Stimulated activated CD8-positive, alpha-beta memory T cell treated with anti-CD3 and anti-CD28 coated beads, Interleukin-4, amount 100 ng/mL, for 4 hours (primary cell): ENCODE measurements at regions not wholly inside any gene's neighbourhood (a gene's known extent, or its start where the extent isn't known, plus 50 kb on each side); places are given as distances from the start of the nearest gene placed in this dataset.
"Not testable (repeated sequence)": the region's sequence is repeated elsewhere in the genome, so short reads cannot be mapped to it uniquely, and the experiment has no call there.

Experiments used
- DNase-seq, 2 donors: peaks; one replicate each; pipeline ENCODE4 v3.0.0-alpha.2; 2020; ENCODE audit warnings: low read depth in 2 of 2, low spot score in 1 of 2

GRCh38 chr18:40235323-40235722, 1719.7 kb upstream of the PIK3C3 start:
- no peak for DNase-seq

DNA sequence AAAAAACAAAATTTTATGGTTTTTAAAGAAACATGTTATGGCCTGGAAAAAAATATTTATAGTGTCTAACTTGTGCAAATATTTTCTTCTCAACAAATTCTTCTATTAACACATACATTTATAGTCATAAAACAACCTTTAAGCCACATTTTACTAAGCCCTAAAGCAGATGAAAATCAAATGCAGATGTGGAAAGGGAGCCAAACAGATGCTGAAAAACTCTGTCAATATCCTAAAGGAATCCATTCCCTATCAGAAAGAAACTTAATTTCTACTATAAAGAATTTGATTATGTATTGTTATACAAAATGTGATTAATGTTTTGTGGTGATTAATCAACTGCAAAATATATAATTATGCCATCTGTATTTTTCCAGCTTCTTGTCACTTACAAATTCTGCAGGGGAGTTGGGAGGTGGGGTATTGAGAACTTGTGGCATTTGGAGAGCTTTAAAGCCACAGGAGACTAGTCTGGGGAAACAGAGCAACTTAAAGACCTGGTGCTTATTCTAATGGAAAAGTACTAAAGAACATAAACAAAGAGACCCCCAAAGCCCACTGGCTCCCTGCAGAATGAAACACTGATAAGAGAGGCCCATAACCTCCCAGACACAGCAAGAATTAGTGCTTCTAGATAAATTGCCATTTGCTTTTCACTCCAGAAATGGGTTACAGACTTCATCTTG, 1721.0 kb upstream of the PIK3C3 start:
- DNase-seq, result no peak

DNA sequence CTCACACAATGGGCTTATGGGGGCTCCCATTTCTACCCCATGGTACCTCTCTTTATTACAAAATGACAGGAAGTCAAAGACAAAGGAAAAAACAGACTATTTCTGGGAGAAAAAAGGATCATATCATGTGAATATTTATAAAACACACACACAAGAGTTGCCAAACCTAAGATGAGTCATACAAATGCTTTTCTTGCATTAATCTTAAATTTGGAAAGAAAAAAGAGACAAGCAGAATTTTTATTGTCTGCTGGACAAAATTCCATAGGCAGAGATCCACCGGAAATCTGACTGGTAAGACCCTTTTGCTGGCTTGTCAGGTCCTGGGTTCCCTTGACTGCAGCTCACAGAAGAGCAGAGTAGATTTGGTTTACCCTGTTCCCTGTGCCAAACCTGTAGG, 1732.3 kb upstream of the PIK3C3 start:
- no peak for DNase-seq

GRCh38 chr18:40216856-40217255, 1738.2 kb upstream of the PIK3C3 start:
- DNase-seq, result no peak

DNA sequence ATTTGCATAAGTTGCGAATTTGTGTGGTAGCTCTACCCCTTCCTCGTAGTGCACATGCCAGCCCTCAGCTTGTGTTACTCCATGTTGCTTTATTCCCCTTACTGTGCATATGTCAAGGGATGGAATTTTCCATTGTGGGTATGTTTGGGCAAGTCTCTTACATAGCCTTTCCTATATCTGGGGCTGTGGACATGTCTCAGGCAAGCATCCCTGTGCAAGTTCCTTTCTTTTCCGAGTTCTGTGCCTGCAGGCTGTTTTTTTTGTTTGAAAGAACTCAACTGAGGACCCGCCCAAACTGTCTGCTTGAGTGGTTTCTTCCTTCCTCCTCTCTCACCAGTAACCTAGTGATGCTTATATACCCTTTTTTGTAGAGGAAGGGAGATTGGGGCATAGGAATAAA, 1739.1 kb upstream of the PIK3C3 start:
- no peak for DNase-seq

DNA sequence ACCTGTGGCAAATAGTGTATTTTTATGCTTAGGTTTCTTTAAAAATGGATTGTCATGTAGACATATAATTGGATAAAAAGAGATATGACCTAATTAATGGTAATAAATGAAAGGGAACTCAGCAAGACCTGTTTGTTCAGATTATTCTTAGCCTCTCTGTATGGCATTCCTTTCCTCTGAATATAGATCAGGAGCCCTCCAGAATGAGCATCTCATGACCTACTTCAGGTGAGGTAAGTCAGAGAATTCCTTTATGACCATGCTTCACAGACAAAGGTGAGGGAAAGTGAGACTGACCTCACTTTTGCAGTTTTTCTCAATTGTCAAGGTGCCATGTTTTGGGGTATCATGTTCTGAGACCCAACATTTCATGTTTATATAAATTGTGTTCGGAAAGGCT, 1744.3 kb upstream of the PIK3C3 start:
- no peak for DNase-seq

- no peak for DNase-seq
Observed at GRCh38 chr18:40208958-40209357, 1746.1 kb upstream of the PIK3C3 start.

- DNase-seq, result no peak
Observed at GRCh38 chr18:40197711-40198110, 1757.3 kb upstream of the PIK3C3 start.

DNA sequence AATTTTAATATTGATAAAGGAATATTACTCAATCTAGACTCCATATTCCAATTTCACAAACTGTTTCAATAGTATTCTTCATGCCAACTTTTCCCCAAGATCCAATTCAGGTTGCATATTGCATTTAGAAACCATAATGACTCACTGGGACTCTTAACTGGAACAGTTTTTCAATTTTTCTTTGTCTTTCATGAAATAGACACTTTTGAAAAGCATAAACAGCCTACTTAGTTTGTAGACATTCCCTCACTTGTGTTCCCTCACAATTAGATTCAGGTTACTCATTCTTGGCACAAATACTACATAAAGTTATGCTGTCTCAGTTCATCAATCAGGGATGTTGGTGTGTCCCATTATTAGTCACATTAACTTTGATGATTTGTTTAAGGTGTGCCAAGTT, 1768.4 kb upstream of the PIK3C3 start:
- no peak for DNase-seq

DNA sequence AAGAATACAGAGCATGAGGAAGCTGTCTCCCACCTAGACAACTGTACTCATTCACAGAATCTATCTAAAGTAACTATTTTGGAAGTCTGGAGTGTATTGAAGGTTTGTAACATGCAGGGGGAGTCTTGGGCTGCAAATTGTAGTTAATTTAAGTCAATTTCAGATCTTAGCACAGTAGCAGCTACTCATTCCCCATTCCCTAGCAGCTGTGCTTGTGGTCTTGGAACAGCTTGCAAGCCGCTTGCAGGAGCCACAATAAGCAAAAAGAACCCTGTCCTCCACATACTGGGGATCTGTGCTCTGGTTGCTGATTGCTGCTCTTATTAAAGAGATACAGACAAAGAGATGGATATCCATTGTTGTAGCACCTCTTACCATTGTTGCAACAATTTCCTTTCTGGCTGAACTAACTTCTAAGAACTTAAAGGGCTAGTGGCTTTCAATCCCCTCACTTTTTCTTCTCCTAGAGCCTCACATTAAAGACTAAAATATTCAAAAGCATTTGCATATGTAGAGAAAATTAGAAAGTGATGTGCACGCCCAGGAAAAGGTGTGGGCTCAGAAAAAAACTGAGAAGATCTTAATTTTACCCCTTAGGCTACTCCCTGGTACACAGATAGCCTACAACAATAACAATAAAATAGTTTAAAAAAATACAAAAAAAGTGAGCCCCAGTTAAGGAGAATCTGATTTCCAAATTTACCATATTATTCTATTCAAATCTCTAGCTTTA, 1775.1 kb upstream of the PIK3C3 start:
- DNase-seq, result no peak

DNA sequence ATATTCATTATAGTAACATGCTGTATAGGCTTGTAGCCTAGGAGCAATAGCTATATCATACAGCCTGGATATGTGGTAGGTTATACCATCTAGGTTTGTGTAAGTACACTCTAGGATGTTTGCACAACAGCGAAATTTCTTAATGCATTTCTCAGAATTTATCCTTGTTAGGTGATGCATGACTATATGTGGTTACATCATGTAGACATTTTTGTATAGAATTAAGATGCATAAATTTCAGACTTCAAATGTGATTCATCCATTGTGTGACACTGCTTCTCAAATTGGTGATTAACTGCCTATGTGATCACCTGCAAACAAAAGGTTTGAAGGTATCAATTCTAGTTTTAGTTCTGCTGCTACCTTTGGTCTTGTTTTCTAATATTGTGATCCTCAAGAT, 1787.0 kb upstream of the PIK3C3 start:
- DNase-seq, result no peak

GRCh38 chr18:40163254-40163653, 1791.8 kb upstream of the PIK3C3 start:
- no peak for DNase-seq

GRCh38 chr18:40160361-40160760, 1794.7 kb upstream of the PIK3C3 start:
- no peak for DNase-seq

GRCh38 chr18:40159141-40160017, 1795.7 kb upstream of the PIK3C3 start:
- no peak for DNase-seq

DNA sequence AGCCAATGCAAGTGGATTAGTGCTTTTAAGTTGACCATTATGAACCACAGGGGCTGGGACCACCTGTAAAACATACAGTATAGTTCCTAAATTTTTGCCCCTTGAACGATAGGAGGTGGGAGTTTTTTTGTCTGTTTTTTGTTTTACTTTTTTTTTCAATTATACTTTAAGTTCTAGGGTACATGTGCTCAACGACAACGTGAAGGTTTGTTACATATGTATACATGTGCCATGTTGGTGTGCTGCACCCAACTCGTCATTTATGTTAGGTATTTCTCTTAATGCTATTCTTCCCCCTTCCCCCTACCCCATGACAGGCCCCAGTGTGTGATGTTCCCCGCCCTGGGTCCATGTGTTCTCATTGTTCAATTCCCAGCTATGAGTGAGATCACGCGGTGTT, 1797.9 kb upstream of the PIK3C3 start:
- DNase-seq, result no peak

DNA sequence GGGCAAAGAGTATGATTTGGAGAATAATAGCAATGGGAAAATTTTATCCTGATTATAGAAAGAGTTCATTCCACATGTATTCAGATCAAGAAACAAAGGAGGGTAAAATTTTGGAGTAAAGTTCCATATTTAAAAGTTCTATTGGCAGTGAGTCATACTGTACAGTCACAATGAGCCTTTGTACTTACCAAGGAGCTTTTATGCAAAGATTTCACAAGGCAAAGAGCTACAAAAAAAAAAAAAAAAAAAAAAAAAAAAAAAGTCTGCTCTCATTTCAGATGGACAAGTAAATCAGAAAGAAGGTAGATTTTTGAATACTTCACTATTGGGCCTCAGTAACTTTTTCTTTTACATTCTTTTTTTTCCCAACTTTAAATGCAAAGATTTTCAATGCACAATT, 1802.2 kb upstream of the PIK3C3 start:
- no peak for DNase-seq

DNA sequence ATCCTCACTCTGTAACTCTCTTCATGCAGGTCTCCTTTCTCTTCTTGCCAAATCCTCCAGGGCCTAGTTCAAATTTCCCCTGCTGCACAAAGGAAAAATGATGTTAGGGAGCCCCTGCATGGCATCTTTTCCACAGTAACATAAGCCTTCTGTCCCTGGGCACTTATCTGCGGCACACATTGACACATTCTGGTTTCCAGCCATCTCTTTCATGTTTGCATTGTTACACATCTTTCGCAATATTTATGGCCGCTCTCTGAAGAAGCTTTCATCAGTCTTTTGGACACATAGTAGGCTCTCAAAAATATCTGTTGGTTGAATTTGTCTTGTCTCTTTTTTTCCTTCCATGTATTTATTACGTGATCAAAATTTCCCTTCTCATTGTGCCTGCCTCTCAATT, 1806.1 kb upstream of the PIK3C3 start:
- DNase-seq, result no peak

- DNase-seq, result no peak
Observed at GRCh38 chr18:40133253-40133652, 1821.8 kb upstream of the PIK3C3 start.

DNA sequence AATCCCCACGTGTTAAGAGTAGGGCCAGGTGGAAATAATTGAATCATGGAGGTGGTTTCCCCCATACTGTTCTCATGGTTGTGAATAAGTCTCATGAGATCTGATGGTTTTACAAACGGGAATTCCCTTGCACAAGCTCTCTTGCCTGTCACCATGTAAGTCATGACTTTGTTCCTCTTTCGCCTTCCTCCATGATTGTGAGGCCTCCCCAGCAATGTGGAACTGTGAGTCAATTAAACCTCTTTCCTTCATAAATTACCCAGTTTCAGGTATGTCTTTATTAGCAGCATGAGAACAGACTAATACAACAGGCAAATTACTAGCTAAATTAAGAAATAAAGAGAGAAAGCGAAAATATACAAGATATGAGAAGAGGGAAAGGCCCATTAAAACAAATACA, 1822.6 kb upstream of the PIK3C3 start:
- not testable (repeated sequence) for DNase-seq

GRCh38 chr18:40124107-40124506, 1830.9 kb upstream of the PIK3C3 start:
- no peak for DNase-seq

DNA sequence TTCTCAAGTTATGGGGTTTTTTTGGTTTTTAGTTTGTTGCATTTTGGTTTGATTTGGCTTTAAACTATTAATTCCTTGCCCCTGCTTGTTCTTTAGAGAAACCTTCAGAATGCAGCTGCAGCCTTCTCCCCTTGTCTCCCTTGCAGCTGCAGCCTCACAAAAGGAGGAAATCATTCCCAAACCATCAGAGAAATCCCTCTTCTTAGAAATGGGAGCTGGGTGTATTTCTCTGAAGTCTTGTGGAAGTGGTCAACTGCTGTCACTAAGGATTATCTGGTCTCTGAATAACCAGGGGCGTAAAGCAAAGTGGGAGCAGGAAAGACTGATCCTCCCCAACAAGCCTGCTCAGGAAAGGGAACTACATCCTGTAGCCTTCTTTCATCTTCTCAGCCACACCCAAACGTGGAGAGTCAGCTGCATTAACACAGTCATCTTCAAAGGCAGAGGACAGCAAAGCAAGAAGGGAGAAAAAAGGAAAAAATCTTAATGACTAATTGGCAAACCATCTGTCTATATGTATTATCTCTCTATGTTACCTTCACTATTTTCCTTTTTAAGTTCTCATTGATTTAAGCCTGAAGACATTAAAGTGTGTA, 1834.1 kb upstream of the PIK3C3 start:
- no peak for DNase-seq

- DNase-seq, result no peak
Observed at GRCh38 chr18:40120356-40120755, 1834.7 kb upstream of the PIK3C3 start.
